ENCODE measurements at regions not wholly inside any gene's neighbourhood (a gene's known extent, or its start where the extent isn't known, plus 50 kb on each side); places are given as distances from the start of the nearest gene placed in this dataset.

GRCh38 chr17:14925498-14925897, 339.6 kb downstream of the PMP22 start:
- ChIA-PET CTCF (interaction anchor here (1.6 to 2.4 kb wide), 2 partner anchors 1328 kb away, joined by 8 to 11 read pairs; no protein-coding TSS in a partner anchor), POLR2A (no interaction called here)
- ATAC-seq (replicated peaks in 1 of 4): no peak
- H3K27ac ChIP-seq (ENCODE audit: low read length): no peak overlapping the region
- no peak overlapping the region for H3K27ac Mint-ChIP-seq
- no peaks in the 10 kb centered on the region for H3K4me1 Mint-ChIP-seq
- H3K36me3 Mint-ChIP-seq: no peaks in the 10 kb centered on the region
- WGBS (ENCODE audit: insufficient coverage): 100% methylated on average over 1 of the region's 2 CpGs
- no peak for DNase-seq
- no peaks in the 10 kb centered on the region for H3K9me3 ChIP-seq
- H3K9me3 Mint-ChIP-seq: peaks cover 0 to 6% (median 0%) of the 10 kb centered on the region in 3 donors
- no peaks in the 10 kb centered on the region for H3K4me1 ChIP-seq (ENCODE audit: control insufficient read depth in 1 of 2, extremely low read depth in 1 of 2, insufficient read depth in 2 of 2, low read length in 2 of 2)
- H3K27me3 Mint-ChIP-seq: peaks cover 7 to 22% of the 10 kb centered on the region in 2 donors
- H3K4me3 ChIP-seq (ENCODE audit: control insufficient read depth in 1 of 2, extremely low read depth in 1 of 2, low read length in 1 of 2): no peak overlapping the region
- H3K27me3 ChIP-seq (replicated peaks in 1 of 2; ENCODE audit: control insufficient read depth in 2 of 2, extremely low read depth in 1 of 2, insufficient read depth in 2 of 2, low read length in 1 of 2): peaks cover 0 to 4% of the 10 kb centered on the region in 2 experiments
- no peaks in the 10 kb centered on the region for H3K36me3 ChIP-seq (ENCODE audit: control insufficient read depth in 2 of 2, extremely low read depth in 1 of 2, insufficient read depth in 1 of 2, low read length in 1 of 2)
- H3K4me3 Mint-ChIP-seq: no peak overlapping the region

GRCh38 chr17:14923981-14924380, 341.1 kb downstream of the PMP22 start:
- ATAC-seq (replicated peaks in 1 of 4): no peak
- Mint-ChIP-seq H3K27ac (no peak overlapping the region), H3K9me3 (peaks cover 0 to 6% (median 0%) of the 10 kb centered on the region in 3 donors), H3K4me3 (no peak overlapping the region), H3K4me1 (no peaks in the 10 kb centered on the region), H3K27me3 (peaks cover 6 to 17% of the 10 kb centered on the region in 2 donors), H3K36me3 (no peaks in the 10 kb centered on the region)
- Histone ChIP-seq H3K9me3 (no peaks in the 10 kb centered on the region), H3K27ac (ENCODE audit: low read length) (no peak overlapping the region), H3K4me1 (ENCODE audit: control insufficient read depth in 1 of 2, extremely low read depth in 1 of 2, insufficient read depth in 2 of 2, low read length in 2 of 2) (no peaks in the 10 kb centered on the region), H3K4me3 (ENCODE audit: control insufficient read depth in 1 of 2, extremely low read depth in 1 of 2, low read length in 1 of 2) (no peak overlapping the region), H3K27me3 (replicated peaks in 1 of 2; ENCODE audit: control insufficient read depth in 2 of 2, extremely low read depth in 1 of 2, insufficient read depth in 2 of 2, low read length in 1 of 2) (peaks cover 0 to 4% of the 10 kb centered on the region in 2 experiments), H3K36me3 (ENCODE audit: control insufficient read depth in 2 of 2, extremely low read depth in 1 of 2, insufficient read depth in 1 of 2, low read length in 1 of 2) (no peaks in the 10 kb centered on the region)
- ChIA-PET CTCF (no interaction called here), POLR2A (no interaction called here)
- no CpG with 5 or more reads among the region's 3 CpGs for WGBS (ENCODE audit: insufficient coverage)
- no peak for DNase-seq

- no peak for ATAC-seq (replicated peaks in 1 of 4)
- peaks cover 4 to 9% of the 10 kb centered on the region in 2 donors for H3K27me3 Mint-ChIP-seq
- H3K27ac ChIP-seq (ENCODE audit: low read length): no peak overlapping the region
- no peaks in the 10 kb centered on the region for H3K36me3 ChIP-seq (ENCODE audit: control insufficient read depth in 2 of 2, extremely low read depth in 1 of 2, insufficient read depth in 1 of 2, low read length in 1 of 2)
- no peaks in the 10 kb centered on the region for H3K9me3 ChIP-seq
- H3K27ac Mint-ChIP-seq: no peak overlapping the region
- POLR2A ChIA-PET: no interaction called here
- H3K36me3 Mint-ChIP-seq: no peaks in the 10 kb centered on the region
- H3K4me1 ChIP-seq (ENCODE audit: control insufficient read depth in 1 of 2, extremely low read depth in 1 of 2, insufficient read depth in 2 of 2, low read length in 2 of 2): no peaks in the 10 kb centered on the region
- H3K4me3 Mint-ChIP-seq: no peak overlapping the region
- H3K4me1 Mint-ChIP-seq: no peaks in the 10 kb centered on the region
- WGBS (ENCODE audit: insufficient coverage): 41% methylated on average over 2 of the region's 2 CpGs
- CTCF ChIA-PET: interaction anchor here in 1 of 2 donors (0.6 to 1.1 kb wide), 2 partner anchors 16 to 710 kb away, joined by 3 to 4 read pairs; no protein-coding TSS in a partner anchor
- DNase-seq: no peak
- no peak overlapping the region for H3K4me3 ChIP-seq (ENCODE audit: control insufficient read depth in 1 of 2, extremely low read depth in 1 of 2, low read length in 1 of 2)
- no peaks in the 10 kb centered on the region for H3K27me3 ChIP-seq (replicated peaks in 1 of 2; ENCODE audit: control insufficient read depth in 2 of 2, extremely low read depth in 1 of 2, insufficient read depth in 2 of 2, low read length in 1 of 2)
- H3K9me3 Mint-ChIP-seq: peaks cover 0 to 6% (median 0%) of the 10 kb centered on the region in 3 donors
These were observed 342.7 kb downstream of the PMP22 start for GRCh38 chr17:14922411-14922810.

DNA sequence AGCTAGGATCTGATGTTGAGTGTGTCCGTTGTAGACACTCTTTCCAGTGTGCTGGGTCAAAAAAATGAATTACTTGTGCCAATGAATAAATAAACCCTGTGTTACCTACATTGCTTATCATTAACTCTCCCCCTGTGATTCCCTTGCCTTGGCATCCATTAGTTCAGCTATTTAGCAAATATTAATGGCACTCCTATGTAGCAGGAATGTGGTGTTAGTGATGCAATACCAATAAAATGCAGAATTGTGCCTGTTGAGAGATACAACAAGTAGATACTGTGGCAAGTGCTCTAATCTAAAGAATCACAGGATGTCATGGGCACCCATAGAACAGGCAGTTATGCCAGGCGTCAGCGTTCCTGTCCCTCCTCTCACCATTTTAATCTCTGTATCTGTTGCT, 343.2 kb downstream of the PMP22 start:
- Histone ChIP-seq H3K36me3 (ENCODE audit: control insufficient read depth in 2 of 2, extremely low read depth in 1 of 2, insufficient read depth in 1 of 2, low read length in 1 of 2) (no peaks in the 10 kb centered on the region), H3K27me3 (replicated peaks in 1 of 2; ENCODE audit: control insufficient read depth in 2 of 2, extremely low read depth in 1 of 2, insufficient read depth in 2 of 2, low read length in 1 of 2) (no peaks in the 10 kb centered on the region), H3K4me3 (ENCODE audit: control insufficient read depth in 1 of 2, extremely low read depth in 1 of 2, low read length in 1 of 2) (no peak overlapping the region), H3K27ac (ENCODE audit: low read length) (no peak overlapping the region), H3K4me1 (ENCODE audit: control insufficient read depth in 1 of 2, extremely low read depth in 1 of 2, insufficient read depth in 2 of 2, low read length in 2 of 2) (no peaks in the 10 kb centered on the region), H3K9me3 (no peaks in the 10 kb centered on the region)
- Mint-ChIP-seq H3K27ac (no peak overlapping the region), H3K4me3 (no peak overlapping the region), H3K9me3 (peaks cover 0 to 6% (median 0%) of the 10 kb centered on the region in 3 donors), H3K36me3 (no peaks in the 10 kb centered on the region), H3K27me3 (peaks cover 4 to 6% of the 10 kb centered on the region in 2 donors), H3K4me1 (no peaks in the 10 kb centered on the region)
- CTCF ChIA-PET: interaction anchor here in 1 of 2 donors (1.1 kb wide), 1 partner anchor 16 kb away, joined by 4 read pairs; no protein-coding TSS in a partner anchor
- WGBS (ENCODE audit: insufficient coverage): no CpG with 5 or more reads among the region's 3 CpGs
- ATAC-seq (replicated peaks in 1 of 4): no peak
- DNase-seq: no peak
- POLR2A ChIA-PET: no interaction called here

- Histone ChIP-seq H3K27ac (ENCODE audit: low read length) (no peak overlapping the region), H3K4me1 (ENCODE audit: control insufficient read depth in 1 of 2, extremely low read depth in 1 of 2, insufficient read depth in 2 of 2, low read length in 2 of 2) (no peaks in the 10 kb centered on the region), H3K4me3 (ENCODE audit: control insufficient read depth in 1 of 2, extremely low read depth in 1 of 2, low read length in 1 of 2) (no peak overlapping the region), H3K27me3 (replicated peaks in 1 of 2; ENCODE audit: control insufficient read depth in 2 of 2, extremely low read depth in 1 of 2, insufficient read depth in 2 of 2, low read length in 1 of 2) (no peaks in the 10 kb centered on the region), H3K36me3 (ENCODE audit: control insufficient read depth in 2 of 2, extremely low read depth in 1 of 2, insufficient read depth in 1 of 2, low read length in 1 of 2) (no peaks in the 10 kb centered on the region), H3K9me3 (no peaks in the 10 kb centered on the region)
- ChIA-PET CTCF (interaction anchor here (0.6 to 1.3 kb wide), 2 partner anchors 10 to 1361 kb away, joined by 3 read pairs; no protein-coding TSS in a partner anchor), POLR2A (no interaction called here)
- Mint-ChIP-seq H3K36me3 (no peaks in the 10 kb centered on the region), H3K4me1 (no peaks in the 10 kb centered on the region), H3K27ac (no peak overlapping the region), H3K4me3 (no peak overlapping the region), H3K9me3 (peaks cover 0 to 6% (median 0%) of the 10 kb centered on the region in 3 donors), H3K27me3 (peaks cover under 1 to 4% of the 10 kb centered on the region in 2 donors)
- WGBS (ENCODE audit: insufficient coverage): 83% methylated on average over 4 of the region's 5 CpGs
- DNase-seq (no peak), ATAC-seq (replicated peaks in 1 of 4) (no peak)
These were observed 345.4 kb downstream of the PMP22 start for GRCh38 chr17:14919631-14920213.

DNA sequence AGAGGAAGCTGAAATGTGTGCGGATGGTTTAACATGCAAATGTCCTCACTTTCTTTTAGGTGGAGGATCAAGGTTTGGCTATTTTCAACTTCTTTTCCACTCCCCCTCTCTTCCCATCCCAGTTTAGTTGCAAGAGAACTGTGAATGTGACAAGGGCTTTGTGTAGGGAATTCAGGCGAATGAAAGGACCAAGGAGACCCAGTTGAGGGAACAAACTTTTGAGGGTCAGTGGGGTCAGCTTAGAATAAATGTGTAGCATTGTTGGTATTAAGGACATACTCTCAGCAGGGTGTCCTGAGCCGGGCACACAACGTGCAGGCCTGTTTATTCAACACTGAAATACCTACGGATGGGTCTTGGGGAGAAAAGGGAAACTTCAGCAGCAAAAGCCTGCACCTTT, 346.0 kb downstream of the PMP22 start:
- WGBS (ENCODE audit: insufficient coverage): 78% methylated on average over 1 of the region's 5 CpGs
- CTCF ChIA-PET: interaction anchor here (0.6 to 1.3 kb wide), 2 partner anchors 9 to 1361 kb away, joined by 3 read pairs; no protein-coding TSS in a partner anchor

More for the DNA sequence above, 346.0 kb downstream of the PMP22 start:
- H3K4me1 Mint-ChIP-seq: no peaks in the 10 kb centered on the region
- H3K27me3 Mint-ChIP-seq: peaks cover 0 to 4% of the 10 kb centered on the region in 2 donors
- DNase-seq: no peak
- Histone ChIP-seq H3K9me3 (no peaks in the 10 kb centered on the region), H3K4me1 (ENCODE audit: control insufficient read depth in 1 of 2, extremely low read depth in 1 of 2, insufficient read depth in 2 of 2, low read length in 2 of 2) (no peaks in the 10 kb centered on the region), H3K27me3 (replicated peaks in 1 of 2; ENCODE audit: control insufficient read depth in 2 of 2, extremely low read depth in 1 of 2, insufficient read depth in 2 of 2, low read length in 1 of 2) (no peaks in the 10 kb centered on the region), H3K4me3 (ENCODE audit: control insufficient read depth in 1 of 2, extremely low read depth in 1 of 2, low read length in 1 of 2) (no peak overlapping the region), H3K36me3 (ENCODE audit: control insufficient read depth in 2 of 2, extremely low read depth in 1 of 2, insufficient read depth in 1 of 2, low read length in 1 of 2) (no peaks in the 10 kb centered on the region), H3K27ac (ENCODE audit: low read length) (no peak overlapping the region)
- POLR2A ChIA-PET: no interaction called here
- peaks cover 0 to 6% (median under 1%) of the 10 kb centered on the region in 3 donors for H3K9me3 Mint-ChIP-seq
- H3K4me3 Mint-ChIP-seq: no peak overlapping the region
- H3K27ac Mint-ChIP-seq: no peak overlapping the region
- H3K36me3 Mint-ChIP-seq: no peaks in the 10 kb centered on the region
- ATAC-seq (replicated peaks in 1 of 4): no peak

All from T-cell (primary cell).